Upper lobe of left lung (tissue), 6 donors: ENCODE measurements at regions not wholly inside any gene's neighbourhood (a gene's known extent, or its start where the extent isn't known, plus 50 kb on each side); places are given as distances from the start of the nearest gene placed in this dataset.
"Not testable (repeated sequence)": the region's sequence is repeated elsewhere in the genome, so short reads cannot be mapped to it uniquely, and the experiment has no call there.

Experiments
- ATAC-seq, 2 donors: fragments of 200-7000 bp; cut with Tn5 transposase; one replicate each; pipeline ENCODE4 v1.9.1; 2022; ENCODE audit warnings: mild to moderate bottlenecking in 2 of 2, moderate library complexity in 2 of 2; ENCODE audit not compliant: low FRiP score in 2 of 2
- DNase-seq, 2 donors: peaks; one replicate each; pipeline ENCODE4 v3.0.0-alpha.2; 2019 to 2020
- H3K27ac ChIP-seq, 4 donors: fragments of 200-600 bp; sonication (generic); one replicate each; pipeline ENCODE4 v1.5.1; 2016 to 2019
- H3K27me3 ChIP-seq, 4 donors: fragments of 200-600 bp; sonication (generic); one replicate each; pipeline ENCODE4 v1.5.1; 2017 to 2019
- H3K36me3 ChIP-seq, 4 donors: fragments of 200-600 bp; sonication (generic); one replicate each; pipeline ENCODE4 v1.5.1; 2016 to 2019
- H3K4me1 ChIP-seq, 4 donors: fragments of 200-600 bp; sonication (generic); one replicate each; pipeline ENCODE4 v1.5.1; 2018 to 2019
- H3K4me3 ChIP-seq, 4 donors: fragments of 200-600 bp; sonication (generic); one replicate each; pipeline ENCODE4 v1.5.1; 2017 to 2019; ENCODE audit warnings: mild to moderate bottlenecking in 2 of 4, moderate library complexity in 1 of 4
- H3K9me3 ChIP-seq, 4 donors: fragments of 200-600 bp; sonication (generic); one replicate each; pipeline ENCODE4 v1.5.1; 2018 to 2019
- CTCF ChIP-seq, 6 experiments: fragments of 450-650 bp in 4 of 6; fragments of 200-600 bp in 2 of 6; sonication (generic) in 2 of 6; IDR thresholded peaks; one replicate each; pipeline ENCODE4 v1.5.1; 2016 to 2019; ENCODE audit warnings: antibody characterized with exemption in 6 of 6
- EP300 ChIP-seq, 4 donors: sonication (generic); formaldehyde crosslinking; IDR thresholded peaks; one replicate each; pipeline ENCODE4 v1.5.1; 2017; ENCODE audit warnings: antibody characterized with exemption in 4 of 4, control low read depth in 2 of 4
- POLR2A ChIP-seq, 4 donors: fragments of 450-650 bp; IDR thresholded peaks; one replicate each; pipeline ENCODE4 v1.5.1; 2016 to 2017; ENCODE audit warnings: antibody characterized with exemption in 4 of 4, mild to moderate bottlenecking in 2 of 4
- POLR2AphosphoS5 ChIP-seq, 2 donors: sonication (generic); formaldehyde crosslinking; IDR thresholded peaks; one replicate each; pipeline ENCODE4 v1.5.1; 2017; ENCODE audit warnings: antibody characterized with exemption in 2 of 2
- WGBS, 2 donors: methylation state at CpG; one replicate each; pipeline ENCODE4 v1.1.5; 2017 to 2018; 5-methylcytosine and 5-hydroxymethylcytosine counted together
- donor health status: DM: no; HTN: no; CAD: no; lungs with moderate emphysema.
- donor health status: DM: no; HTN: yes; CAD: no; lungs with severe emphysema.

- 68 to 79% methylated on average over 1 of the region's 1 CpG for WGBS, 2 donors
- ATAC-seq (peak in 1 of 2 donors; percentile 77), DNase-seq (no peak)
- no peak overlapping the region for H3K27ac ChIP-seq
- no peaks in the 10 kb centered on the region for H3K36me3 ChIP-seq
- no peaks in the 10 kb centered on the region for H3K9me3 ChIP-seq
- H3K4me1 ChIP-seq, result no peaks in the 10 kb centered on the region
- no peaks in the 10 kb centered on the region for H3K27me3 ChIP-seq
- no peak for TF ChIP-seq EP300 (IDR thresholded peaks at IDR 0.05)
- TF ChIP-seq POLR2A (IDR thresholded peaks at IDR 0.05), result no peak
- no peak for TF ChIP-seq CTCF (IDR thresholded peaks at IDR 0.05)
- no peak for TF ChIP-seq POLR2AphosphoS5 (IDR thresholded peaks at IDR 0.05)
- H3K4me3 ChIP-seq, result no peak overlapping the region
Measured at GRCh38 chr5:143921525-143922311, 109.8 kb downstream of the HMHB1 start.

- 63 to 69% methylated on average over 2 of the region's 2 CpGs for WGBS, 2 donors
- no peaks in the 10 kb centered on the region for H3K27me3 ChIP-seq
- H3K36me3 ChIP-seq, result no peaks in the 10 kb centered on the region
- H3K27ac ChIP-seq, result no peak overlapping the region
- H3K4me3 ChIP-seq, result no peak overlapping the region
- ATAC-seq (peak in 1 of 2 donors; percentile 72), DNase-seq (no peak)
- TF ChIP-seq POLR2A (IDR thresholded peaks at IDR 0.05) (no peak), EP300 (IDR thresholded peaks at IDR 0.05) (no peak), CTCF (IDR thresholded peaks at IDR 0.05) (no peak), POLR2AphosphoS5 (IDR thresholded peaks at IDR 0.05) (no peak)
- no peaks in the 10 kb centered on the region for H3K9me3 ChIP-seq
- H3K4me1 ChIP-seq, result no peaks in the 10 kb centered on the region
Measured at GRCh38 chr5:143922718-143923117, 110.8 kb downstream of the HMHB1 start.

GRCh38 chr5:143923634-143924266 lies 111.8 kb downstream of the HMHB1 start:
- Histone ChIP-seq H3K36me3 (no peaks in the 10 kb centered on the region), H3K9me3 (no peaks in the 10 kb centered on the region), H3K4me1 (no peaks in the 10 kb centered on the region), H3K4me3 (no peak overlapping the region), H3K27ac (no peak overlapping the region), H3K27me3 (no peaks in the 10 kb centered on the region)
- ATAC-seq (no peak), DNase-seq (no peak)
- WGBS, 2 donors, result 87 to 88% methylated on average over 6 of the region's 6 CpGs
- TF ChIP-seq EP300 (IDR thresholded peaks at IDR 0.05) (no peak), CTCF (IDR thresholded peaks at IDR 0.05) (no peak)

GRCh38 chr5:143924311-143924978 lies 112.5 kb downstream of the HMHB1 start:
- 88 to 90% methylated on average over 4 of the region's 4 CpGs for WGBS, 2 donors
- Histone ChIP-seq H3K9me3 (no peaks in the 10 kb centered on the region), H3K27ac (no peak overlapping the region), H3K36me3 (no peaks in the 10 kb centered on the region), H3K4me1 (no peaks in the 10 kb centered on the region), H3K27me3 (no peaks in the 10 kb centered on the region), H3K4me3 (no peak overlapping the region)
- no peak for TF ChIP-seq EP300 (IDR thresholded peaks at IDR 0.05)
- TF ChIP-seq POLR2AphosphoS5 (IDR thresholded peaks at IDR 0.05), result no peak
- no peak for TF ChIP-seq CTCF (IDR thresholded peaks at IDR 0.05)
- no peak for TF ChIP-seq POLR2A (IDR thresholded peaks at IDR 0.05)
- ATAC-seq (no peak), DNase-seq (no peak)

GRCh38 chr5:143924979-143925325 lies 113.0 kb downstream of the HMHB1 start:
- DNase-seq, H3K27me3 ChIP-seq, H3K9me3 ChIP-seq, H3K27ac ChIP-seq, H3K4me3 ChIP-seq, H3K4me1 ChIP-seq, ATAC-seq, H3K36me3 ChIP-seq: not testable (repeated sequence)
- WGBS, 2 donors, result 92 to 100% methylated on average over 3 of the region's 3 CpGs
